Neuronal stem cell (in vitro differentiated cells): ENCODE measurements at regions not wholly inside any gene's neighbourhood (a gene's known extent, or its start where the extent isn't known, plus 50 kb on each side); places are given as distances from the start of the nearest gene placed in this dataset.

Experiments used
- DNase-seq: peaks from one replicate; pipeline ENCODE4 v3.0.0-alpha.2; 2013; ENCODE audit warnings: low spot score
- H2AFZ ChIP-seq: one replicate; pipeline ENCODE4 v1.6.1; 2013; ENCODE audit warnings: mild to moderate bottlenecking, low read length, inconsistent platforms
- H2AK5ac ChIP-seq: 2 replicates; pipeline ENCODE4 v1.6.1; 2013; ENCODE audit warnings: low read depth, mild to moderate bottlenecking, inconsistent platforms, low read length, moderate library complexity, mixed read lengths
- H2BK120ac ChIP-seq: 2 replicates; pipeline ENCODE4 v1.6.1; 2013; ENCODE audit warnings: low read depth, mild to moderate bottlenecking, inconsistent platforms, low read length, moderate library complexity, mixed read lengths
- H2BK12ac ChIP-seq: one replicate; pipeline ENCODE4 v1.6.1; 2013; ENCODE audit warnings: low read length, inconsistent platforms
- H2BK15ac ChIP-seq: 2 replicates; pipeline ENCODE4 v1.6.1; 2013; ENCODE audit warnings: mild to moderate bottlenecking, low read length, inconsistent platforms, mixed read lengths
- H2BK5ac ChIP-seq: one replicate; pipeline ENCODE4 v1.6.1; 2013; ENCODE audit warnings: inconsistent platforms, mild to moderate bottlenecking, low read length, moderate library complexity
- H3K14ac ChIP-seq: one replicate; pipeline ENCODE4 v1.6.1; 2013; ENCODE audit warnings: low read length, inconsistent platforms
- H3K18ac ChIP-seq: 2 replicates; pipeline ENCODE4 v1.6.1; 2013; ENCODE audit warnings: low read length, inconsistent platforms
- H3K23ac ChIP-seq: 2 replicates; pipeline ENCODE4 v1.6.1; 2013; ENCODE audit warnings: low read depth, mild to moderate bottlenecking, mixed read lengths, low read length, inconsistent platforms; ENCODE audit not compliant: poor library complexity
- H3K27ac ChIP-seq: replicated peaks from 3 replicates; pipeline ENCODE4 v1.5.1; 2013; ENCODE audit warnings: low read length, inconsistent platforms
- H3K27me3 ChIP-seq, 3 experiments: 2 replicates each; pipeline ENCODE4 v1.6.1; 2013; ENCODE audit warnings: low read length in 3 of 3, mild to moderate bottlenecking in 2 of 3, inconsistent platforms in 1 of 3, low read depth in 1 of 3, mixed read lengths in 1 of 3, moderate library complexity in 1 of 3; ENCODE audit not compliant: control insufficient read depth in 3 of 3, insufficient read depth in 3 of 3
- H3K36me3 ChIP-seq, 2 donors: replicated peaks in 1 of 2; 2 replicates each; pipeline ENCODE4 v1.6.1; 2013; ENCODE audit warnings: low read length in 2 of 2; ENCODE audit not compliant: control insufficient read depth in 2 of 2, insufficient read depth in 2 of 2
- H3K4ac ChIP-seq: 2 replicates; pipeline ENCODE4 v1.6.1; 2013; ENCODE audit warnings: inconsistent platforms, mild to moderate bottlenecking, low read length, moderate library complexity
- H3K4me1 ChIP-seq, 2 donors: 1 replicate in 1 of 2; 2 replicates in 1 of 2; pipeline ENCODE4 v1.6.1; 2013; ENCODE audit warnings: low read length in 2 of 2, low read depth in 1 of 2; ENCODE audit not compliant: control insufficient read depth in 2 of 2, insufficient read depth in 1 of 2
- H3K4me2 ChIP-seq: one replicate; pipeline ENCODE4 v1.6.1; 2013; ENCODE audit warnings: mild to moderate bottlenecking, low read length, inconsistent platforms; ENCODE audit not compliant: insufficient read depth, poor library complexity, severe bottlenecking
- H3K4me3 ChIP-seq, 2 donors: 2 replicates each; pipeline ENCODE4 v1.5.1; 2013; ENCODE audit warnings: low read length in 2 of 2, mild to moderate bottlenecking in 2 of 2, inconsistent platforms in 1 of 2, moderate library complexity in 1 of 2
- H3K79me1 ChIP-seq: one replicate; pipeline ENCODE4 v1.6.1; 2013; ENCODE audit warnings: low read depth, mild to moderate bottlenecking, inconsistent platforms, low read length, moderate library complexity
- H3K9ac ChIP-seq: one replicate; pipeline ENCODE4 v1.6.1; 2013; ENCODE audit warnings: mild to moderate bottlenecking, low read depth, low read length, inconsistent platforms; ENCODE audit not compliant: poor library complexity
- H3K9me3 ChIP-seq, 2 donors: replicated peaks in 1 of 2; 2 replicates each; pipeline versions ENCODE3 to v1.6.1; 2013; ENCODE audit warnings: low read length in 2 of 2, mild to moderate bottlenecking in 2 of 2, inconsistent platforms in 1 of 2, low read depth in 1 of 2, mixed read lengths in 1 of 2, moderate library complexity in 1 of 2; ENCODE audit not compliant: control insufficient read depth in 2 of 2, insufficient read depth in 1 of 2
- H4K8ac ChIP-seq: one replicate; pipeline ENCODE4 v1.6.1; 2013; ENCODE audit warnings: low read depth, mild to moderate bottlenecking, inconsistent platforms, low read length, moderate library complexity
- H4K91ac ChIP-seq: one replicate; pipeline ENCODE4 v1.6.1; 2013; ENCODE audit warnings: low read length, low read depth, mild to moderate bottlenecking, inconsistent platforms; ENCODE audit not compliant: poor library complexity
- WGBS, 2 donors: extraction: QIAGEN DNeasy Blood & Tissue Kit; methylation state at CpG; one replicate each; pipeline ENCODE4 v1.1.7; 2013; ENCODE audit warnings: missing lambda C conversion rate in 2 of 2, mixed read lengths in 1 of 2; ENCODE audit not compliant: insufficient read length in 2 of 2, insufficient replicate concordance in 1 of 2; ENCODE audit errors: extremely low coverage in 2 of 2; 5-methylcytosine and 5-hydroxymethylcytosine counted together

DNA sequence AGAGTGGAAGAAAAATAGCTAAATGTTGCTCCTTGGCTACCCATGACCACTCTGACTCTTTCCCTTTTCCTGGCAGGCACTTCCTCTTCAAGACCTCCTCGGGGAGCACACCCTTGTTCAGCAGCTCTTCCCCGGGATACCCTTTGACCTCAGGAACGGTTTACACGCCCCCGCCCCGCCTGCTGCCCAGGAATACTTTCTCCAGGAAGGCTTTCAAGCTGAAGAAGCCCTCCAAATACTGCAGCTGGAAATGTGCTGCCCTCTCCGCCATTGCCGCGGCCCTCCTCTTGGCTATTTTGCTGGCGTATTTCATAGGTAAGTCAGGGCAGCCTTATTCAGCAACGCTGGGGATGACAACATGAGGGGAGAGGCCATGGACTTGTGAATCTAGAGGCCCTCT lies 298.6 kb upstream of the WWC1 start:
- no peak for DNase-seq

DNA sequence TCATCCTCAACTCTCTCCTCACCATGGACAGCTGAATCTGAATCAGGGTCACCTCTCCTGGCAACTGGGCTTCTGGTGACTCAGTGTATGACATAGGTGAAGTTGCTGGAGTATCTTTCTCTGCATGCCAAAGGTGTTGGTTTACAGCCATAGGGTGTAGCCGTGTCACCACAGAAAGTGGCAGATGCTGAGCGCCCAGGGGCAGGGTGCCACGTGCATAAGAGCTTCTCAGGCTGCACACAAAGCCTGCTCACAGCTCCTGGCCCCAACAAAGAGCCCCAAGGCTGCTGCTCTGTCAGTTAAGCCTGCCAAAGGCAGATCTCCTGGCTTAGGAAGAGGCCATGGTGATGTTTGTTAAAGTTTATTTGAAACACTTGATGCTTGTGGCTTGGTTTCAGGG lies 297.7 kb upstream of the WWC1 start:
- no peak overlapping the region for H3K4me3 ChIP-seq
- no peak overlapping the region for H3K18ac ChIP-seq
- H2AK5ac ChIP-seq, result no peak overlapping the region
- no peak overlapping the region for H3K27ac ChIP-seq
- no peak overlapping the region for H4K8ac ChIP-seq
- no peaks in the 10 kb centered on the region for H3K36me3 ChIP-seq
- no peak overlapping the region for H4K91ac ChIP-seq
- no peak overlapping the region for H3K4me2 ChIP-seq
- no peak overlapping the region for H2AFZ ChIP-seq
- no CpG with 5 or more reads among the region's 3 CpGs for WGBS, 2 donors
- H2BK120ac ChIP-seq, result no peak overlapping the region
- no peaks in the 10 kb centered on the region for H3K9me3 ChIP-seq
- no peak overlapping the region for H2BK5ac ChIP-seq
- no peaks in the 10 kb centered on the region for H3K79me1 ChIP-seq
- no peak overlapping the region for H2BK15ac ChIP-seq
- H3K27me3 ChIP-seq, result no peaks in the 10 kb centered on the region
- no peak overlapping the region for H3K9ac ChIP-seq
- no peak overlapping the region for H3K14ac ChIP-seq
- H3K23ac ChIP-seq, result no peak overlapping the region
- no peak overlapping the region for H2BK12ac ChIP-seq
- H3K4ac ChIP-seq, result no peak overlapping the region
- peaks cover 0 to 2% of the 10 kb centered on the region in 2 donors for H3K4me1 ChIP-seq
- no peak for DNase-seq

More for the DNA sequence above, 298.6 kb upstream of the WWC1 start:
- no CpG with 5 or more reads among the region's 11 CpGs for WGBS, 2 donors
- no peak overlapping the region for H3K18ac ChIP-seq
- H3K4ac ChIP-seq, result no peak overlapping the region
- no peaks in the 10 kb centered on the region for H3K9me3 ChIP-seq
- H3K9ac ChIP-seq, result no peak overlapping the region
- no peaks in the 10 kb centered on the region for H3K79me1 ChIP-seq
- no peak overlapping the region for H2BK5ac ChIP-seq
- no peaks in the 10 kb centered on the region for H3K36me3 ChIP-seq
- H2BK15ac ChIP-seq, result no peak overlapping the region
- peaks cover 0 to 2% of the 10 kb centered on the region in 2 donors for H3K4me1 ChIP-seq
- H2BK12ac ChIP-seq, result no peak overlapping the region
- no peak overlapping the region for H3K27ac ChIP-seq
- H3K14ac ChIP-seq, result no peak overlapping the region
- H3K27me3 ChIP-seq, result no peaks in the 10 kb centered on the region
- H2AK5ac ChIP-seq, result no peak overlapping the region
- H2AFZ ChIP-seq, result no peak overlapping the region
- H2BK120ac ChIP-seq, result no peak overlapping the region
- no peak overlapping the region for H4K91ac ChIP-seq
- no peak overlapping the region for H3K23ac ChIP-seq
- H3K4me2 ChIP-seq, result no peak overlapping the region
- H3K4me3 ChIP-seq, result no peak overlapping the region
- no peak overlapping the region for H4K8ac ChIP-seq

DNA sequence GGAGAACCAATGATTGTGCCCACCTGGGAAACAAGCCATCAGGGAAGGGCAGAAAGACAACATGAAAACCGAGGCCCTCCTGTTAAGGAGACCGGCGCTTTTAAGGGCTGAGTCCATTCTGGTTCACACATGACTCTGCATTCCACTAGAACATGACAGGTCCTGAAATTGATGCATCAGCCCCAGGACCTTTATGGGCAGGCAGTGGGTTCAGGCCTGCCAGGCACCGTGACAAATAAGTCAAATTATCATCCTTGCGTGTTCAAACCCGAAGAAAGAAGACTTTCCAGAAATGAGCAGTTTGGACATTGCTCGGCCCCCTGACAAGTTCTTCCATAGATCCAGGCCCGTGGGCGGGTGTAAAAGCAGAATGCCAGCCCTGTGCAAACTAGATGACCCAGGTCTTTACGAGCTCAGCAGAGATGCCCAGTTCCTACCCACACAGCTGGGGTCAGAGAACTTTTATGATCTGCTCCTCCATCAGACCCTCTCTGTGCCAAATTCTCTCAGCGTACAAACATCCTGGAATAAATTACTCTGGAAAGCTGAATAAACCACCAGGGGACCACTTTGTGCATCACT lies 295.5 kb upstream of the WWC1 start:
- Histone ChIP-seq H3K23ac (no peak overlapping the region), H3K4me2 (no peak overlapping the region), H3K4me1 (peaks cover 0 to 2% of the 10 kb centered on the region in 2 donors), H2AK5ac (no peak overlapping the region), H3K18ac (no peak overlapping the region), H3K4me3 (no peak overlapping the region), H3K4ac (no peak overlapping the region), H3K36me3 (no peaks in the 10 kb centered on the region), H2BK12ac (no peak overlapping the region), H2AFZ (no peak overlapping the region), H2BK5ac (no peak overlapping the region), H4K91ac (no peak overlapping the region), H3K79me1 (no peaks in the 10 kb centered on the region), H3K14ac (no peak overlapping the region), H3K27me3 (no peaks in the 10 kb centered on the region), H2BK15ac (no peak overlapping the region), H3K9ac (no peak overlapping the region), H3K9me3 (no peaks in the 10 kb centered on the region), H3K27ac (no peak overlapping the region), H4K8ac (no peak overlapping the region), H2BK120ac (no peak overlapping the region)
- no peak for DNase-seq
- WGBS, 2 donors, result no CpG with 5 or more reads among the region's 11 CpGs

DNA sequence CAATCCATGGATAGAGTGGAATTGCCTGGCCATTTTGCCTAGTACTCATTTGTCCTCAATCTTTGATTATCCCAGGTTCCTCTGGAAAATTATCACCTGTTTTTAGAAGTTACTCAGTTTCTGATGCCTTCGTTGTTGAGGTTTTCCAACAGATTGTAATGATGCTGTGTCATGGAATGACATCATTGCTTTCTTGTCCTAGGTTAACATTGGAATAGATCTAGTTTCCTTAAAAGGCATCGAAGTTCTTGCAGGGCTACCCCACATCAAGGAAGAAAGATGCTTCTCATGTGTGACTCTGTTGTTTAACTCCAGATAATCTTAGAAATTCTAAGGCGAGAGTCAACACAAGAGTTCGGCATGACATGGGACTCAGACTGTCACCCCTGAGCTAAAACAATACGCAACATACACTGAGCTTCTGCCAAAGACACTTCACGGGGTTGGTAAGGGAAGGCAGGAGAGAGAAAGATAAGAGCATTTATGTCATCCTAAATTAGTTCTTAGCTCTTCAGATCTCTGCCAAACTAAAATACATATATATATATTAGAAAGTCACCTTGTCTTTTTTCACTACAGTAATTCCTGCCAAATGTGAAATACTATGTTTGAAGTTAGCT lies 293.2 kb upstream of the WWC1 start:
- Histone ChIP-seq H3K23ac (no peak overlapping the region), H2BK120ac (no peak overlapping the region), H3K4me2 (no peak overlapping the region), H2AK5ac (no peak overlapping the region), H2BK15ac (no peak overlapping the region), H3K9me3 (no peaks in the 10 kb centered on the region), H3K4me3 (no peak overlapping the region), H3K9ac (no peak overlapping the region), H3K4me1 (peaks cover 3 to 10% of the 10 kb centered on the region in 2 donors), H3K4ac (no peak overlapping the region), H4K8ac (no peak overlapping the region), H3K27ac (no peak overlapping the region), H2BK5ac (no peak overlapping the region), H3K27me3 (no peaks in the 10 kb centered on the region), H2AFZ (no peak overlapping the region), H3K18ac (no peak overlapping the region), H3K14ac (no peak overlapping the region), H4K91ac (no peak overlapping the region), H3K36me3 (no peaks in the 10 kb centered on the region), H3K79me1 (no peaks in the 10 kb centered on the region), H2BK12ac (no peak overlapping the region)
- no CpG with 5 or more reads among the region's 6 CpGs for WGBS, 2 donors
- no peak for DNase-seq
